H1 (cell line): ENCODE measurements at regions not wholly inside any gene's neighbourhood (a gene's known extent, or its start where the extent isn't known, plus 50 kb on each side); places are given as distances from the start of the nearest gene placed in this dataset.

Experiments used
- CBX8 ChIP-seq: fragments of 300-800, 300-1000 bp; sonication (generic); IDR thresholded peaks from 2 replicates; pipeline ENCODE4 v1.7.1; 2016; ENCODE audit warnings: low read depth, low read length, borderline replicate concordance
- SUZ12 ChIP-seq: fragments of 200-600 bp; sonication (generic); IDR thresholded peaks from 2 replicates; pipeline ENCODE4 v1.6.1; 2012; ENCODE audit warnings: mild to moderate bottlenecking, inconsistent platforms, low read length, moderate library complexity, mixed read lengths
- TEAD4 ChIP-seq: IDR thresholded peaks from 2 replicates; pipeline ENCODE4 v1.6.1; 2012; ENCODE audit warnings: low read depth, low read length, inconsistent platforms, mixed read lengths

DNA sequence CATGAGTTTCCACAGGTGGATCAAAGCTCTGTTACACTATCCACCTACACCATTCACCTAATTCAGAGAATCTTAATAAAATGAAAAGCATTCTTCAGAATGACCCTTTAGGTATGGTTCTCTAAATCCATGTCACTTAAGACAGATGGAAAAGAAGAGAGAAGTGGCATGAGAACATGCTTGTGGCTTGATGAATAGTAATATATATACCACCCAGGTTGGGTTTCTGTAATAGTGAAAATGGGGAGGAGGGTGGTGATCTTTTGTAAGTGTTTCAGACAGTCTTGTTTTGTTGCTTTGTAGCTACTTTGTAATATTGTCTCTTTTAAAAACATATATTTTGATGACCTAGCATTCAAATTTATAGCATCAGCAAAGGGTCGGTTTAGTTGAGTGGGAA, 469.8 kb downstream of the USP25 start (continued):
- TF ChIP-seq TEAD4 (no peak), SUZ12 (no peak), CBX8 (no peak)
